Breast epithelium (tissue), 3 donors: ENCODE measurements at regions not wholly inside any gene's neighbourhood (a gene's known extent, or its start where the extent isn't known, plus 50 kb on each side); places are given as distances from the start of the nearest gene placed in this dataset.

Experiments
- CTCF ChIP-seq, 3 donors: fragments of 450-650 bp; IDR thresholded peaks; one replicate each; pipeline ENCODE4 v1.5.1; 2016 to 2017; ENCODE audit warnings: antibody characterized with exemption in 3 of 3, mild to moderate bottlenecking in 3 of 3, moderate library complexity in 3 of 3
- POLR2A ChIP-seq: fragments of 450-650 bp; IDR thresholded peaks from one replicate; pipeline ENCODE4 v1.6.1; 2016; ENCODE audit warnings: antibody characterized with exemption, mild to moderate bottlenecking, moderate library complexity
- POLR2AphosphoS5 ChIP-seq, 3 donors: sonication (generic); formaldehyde crosslinking; IDR thresholded peaks; one replicate each; pipeline ENCODE4 v1.6.1; 2017; ENCODE audit warnings: antibody characterized with exemption in 3 of 3

- no peak for TF ChIP-seq POLR2A
- peak in 2 of 3 donors; percentile 48 to 69 for TF ChIP-seq CTCF (IDR thresholded peaks at IDR 0.05)
- TF ChIP-seq POLR2AphosphoS5 (IDR thresholded peaks at IDR 0.05), result no peak
Observed at GRCh38 chr17:12256380-12256995, 235.8 kb downstream of the MAP2K4 start.
